ENCODE measurements at regions not wholly inside any gene's neighbourhood (a gene's known extent, or its start where the extent isn't known, plus 50 kb on each side); places are given as distances from the start of the nearest gene placed in this dataset.

DNA sequence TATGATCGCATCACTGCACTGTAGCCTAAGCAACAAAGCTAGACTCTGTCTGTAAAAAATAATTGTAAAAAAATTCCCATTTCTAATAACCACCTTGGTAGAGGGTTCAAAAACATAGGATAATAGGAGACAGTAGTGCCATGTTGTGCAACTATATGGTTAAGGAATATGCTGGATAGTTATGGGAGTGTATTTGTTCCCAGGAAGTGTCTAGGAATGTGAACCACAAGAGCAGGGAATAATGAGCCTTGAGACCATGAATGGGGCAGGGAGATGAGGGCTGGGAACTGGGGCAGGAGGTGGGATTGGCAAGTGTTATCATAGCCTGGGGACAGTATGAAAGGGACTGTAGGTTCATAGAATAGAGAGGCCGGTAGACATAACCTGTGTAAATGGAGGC, 50.4 kb downstream of the RUSC2 start:
- Mint-ChIP-seq H3K27ac (no peak overlapping the region), H3K27me3 (ENCODE audit: low read depth in 2 of 2) (peaks cover 0 to 6% of the 10 kb centered on the region in 2 donors), H3K9me3 (no peaks in the 10 kb centered on the region), H3K36me3 (no peaks in the 10 kb centered on the region), H3K4me1 (no peaks in the 10 kb centered on the region), H3K4me3 (no peak overlapping the region)
- WGBS (ENCODE audit: insufficient coverage): 89% methylated on average over 1 of the region's 2 CpGs
- Histone ChIP-seq H3K27ac (ENCODE audit: low read length) (no peak overlapping the region), H3K4me3 (ENCODE audit: low read length) (no peak overlapping the region), H3K4me1 (ENCODE audit: control insufficient read depth, insufficient read depth, low read length) (peaks cover 4% of the 10 kb centered on the region), H3K27me3 (ENCODE audit: control insufficient read depth, insufficient read depth, low read length) (no peaks in the 10 kb centered on the region), H3K9me3 (ENCODE audit: control insufficient read depth, insufficient read depth, low read length) (no peaks in the 10 kb centered on the region), H3K36me3 (ENCODE audit: control insufficient read depth, insufficient read depth, low read length) (no peaks in the 10 kb centered on the region)
- ATAC-seq: no peak
- no peak for DNase-seq
- intact Hi-C loops (cut with micrococcal nuclease): no loop called here
- TF ChIP-seq, protein P1, sequence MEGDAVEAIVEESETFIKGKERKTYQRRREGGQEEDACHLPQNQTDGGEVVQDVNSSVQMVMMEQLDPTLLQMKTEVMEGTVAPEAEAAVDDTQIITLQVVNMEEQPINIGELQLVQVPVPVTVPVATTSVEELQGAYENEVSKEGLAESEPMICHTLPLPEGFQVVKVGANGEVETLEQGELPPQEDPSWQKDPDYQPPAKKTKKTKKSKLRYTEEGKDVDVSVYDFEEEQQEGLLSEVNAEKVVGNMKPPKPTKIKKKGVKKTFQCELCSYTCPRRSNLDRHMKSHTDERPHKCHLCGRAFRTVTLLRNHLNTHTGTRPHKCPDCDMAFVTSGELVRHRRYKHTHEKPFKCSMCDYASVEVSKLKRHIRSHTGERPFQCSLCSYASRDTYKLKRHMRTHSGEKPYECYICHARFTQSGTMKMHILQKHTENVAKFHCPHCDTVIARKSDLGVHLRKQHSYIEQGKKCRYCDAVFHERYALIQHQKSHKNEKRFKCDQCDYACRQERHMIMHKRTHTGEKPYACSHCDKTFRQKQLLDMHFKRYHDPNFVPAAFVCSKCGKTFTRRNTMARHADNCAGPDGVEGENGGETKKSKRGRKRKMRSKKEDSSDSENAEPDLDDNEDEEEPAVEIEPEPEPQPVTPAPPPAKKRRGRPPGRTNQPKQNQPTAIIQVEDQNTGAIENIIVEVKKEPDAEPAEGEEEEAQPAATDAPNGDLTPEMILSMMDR (IDR thresholded peaks at IDR 0.05): no peak

DNA sequence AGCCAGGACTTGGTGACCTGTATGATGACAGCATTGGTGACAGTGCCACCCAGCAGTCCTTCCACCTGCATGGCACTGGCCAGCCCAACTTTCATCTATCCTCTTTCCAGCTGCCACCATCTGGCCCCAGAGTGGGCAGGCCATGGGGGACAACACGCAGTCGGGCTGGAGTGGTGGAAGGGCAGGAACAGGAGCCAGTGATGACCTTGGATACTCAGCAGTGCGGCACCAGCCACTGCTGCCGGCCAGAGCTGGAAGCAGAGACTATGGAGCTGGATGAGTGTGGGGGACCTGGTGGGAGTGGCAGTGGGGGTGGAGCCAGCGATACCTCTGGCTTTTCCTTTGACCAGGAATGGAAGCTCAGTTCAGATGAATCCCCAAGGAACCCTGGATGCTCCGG, 56.9 kb downstream of the RUSC2 start:
- Mint-ChIP-seq H3K4me1 (no peaks in the 10 kb centered on the region), H3K27me3 (ENCODE audit: low read depth in 2 of 2) (peaks cover 0 to 3% of the 10 kb centered on the region in 2 donors), H3K4me3 (no peak overlapping the region), H3K36me3 (no peaks in the 10 kb centered on the region), H3K27ac (no peak overlapping the region), H3K9me3 (no peaks in the 10 kb centered on the region)
- Histone ChIP-seq H3K27me3 (ENCODE audit: control insufficient read depth, insufficient read depth, low read length) (no peaks in the 10 kb centered on the region), H3K4me3 (ENCODE audit: low read length) (no peak overlapping the region), H3K36me3 (ENCODE audit: control insufficient read depth, insufficient read depth, low read length) (no peaks in the 10 kb centered on the region), H3K4me1 (ENCODE audit: control insufficient read depth, insufficient read depth, low read length) (no peaks in the 10 kb centered on the region), H3K9me3 (ENCODE audit: control insufficient read depth, insufficient read depth, low read length) (no peaks in the 10 kb centered on the region), H3K27ac (ENCODE audit: low read length) (no peak overlapping the region)
- TF ChIP-seq, protein P1 (IDR thresholded peaks at IDR 0.05): no peak
- DNase-seq (no peak), ATAC-seq (no peak)
- intact Hi-C loops (cut with micrococcal nuclease): no loop called here
- WGBS (ENCODE audit: insufficient coverage): 92% methylated on average over 6 of the region's 6 CpGs

DNA sequence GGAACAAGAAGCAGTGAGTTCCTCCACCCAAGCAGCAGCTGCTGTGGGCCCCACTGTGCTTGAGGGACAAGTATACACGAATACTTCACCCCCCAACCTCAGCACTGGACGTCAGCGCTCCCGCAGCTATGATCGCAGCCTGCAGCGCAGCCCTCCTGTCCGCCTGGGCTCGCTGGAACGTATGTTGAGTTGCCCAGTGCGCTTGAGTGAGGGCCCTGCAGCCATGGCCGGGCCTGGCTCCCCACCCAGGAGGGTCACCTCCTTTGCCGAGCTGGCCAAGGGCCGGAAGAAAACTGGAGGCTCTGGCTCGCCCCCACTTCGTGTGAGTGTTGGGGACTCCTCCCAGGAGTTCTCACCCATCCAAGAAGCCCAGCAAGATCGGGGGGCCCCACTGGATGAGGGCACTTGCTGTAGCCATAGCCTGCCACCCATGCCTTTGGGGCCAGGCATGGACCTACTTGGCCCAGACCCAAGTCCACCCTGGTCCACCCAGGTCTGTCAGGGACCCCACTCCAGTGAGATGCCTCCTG, 57.1 kb upstream of the TESK1 start:
- Mint-ChIP-seq H3K27me3 (ENCODE audit: low read depth in 2 of 2) (peaks cover 0 to 3% of the 10 kb centered on the region in 2 donors), H3K9me3 (no peaks in the 10 kb centered on the region), H3K27ac (no peak overlapping the region), H3K36me3 (no peaks in the 10 kb centered on the region), H3K4me1 (no peaks in the 10 kb centered on the region), H3K4me3 (no peak overlapping the region)
- no peak overlapping the region for H3K27ac ChIP-seq (ENCODE audit: low read length)
- H3K27me3 ChIP-seq (ENCODE audit: control insufficient read depth, insufficient read depth, low read length): no peaks in the 10 kb centered on the region
- TF ChIP-seq, protein P1 (IDR thresholded peaks at IDR 0.05): no peak
- intact Hi-C loops (cut with micrococcal nuclease): no loop called here
- H3K36me3 ChIP-seq (ENCODE audit: control insufficient read depth, insufficient read depth, low read length): no peaks in the 10 kb centered on the region
- DNase-seq (no peak), ATAC-seq (no peak)
- H3K9me3 ChIP-seq (ENCODE audit: control insufficient read depth, insufficient read depth, low read length): no peaks in the 10 kb centered on the region
- H3K4me1 ChIP-seq (ENCODE audit: control insufficient read depth, insufficient read depth, low read length): no peaks in the 10 kb centered on the region
- no peak overlapping the region for H3K4me3 ChIP-seq (ENCODE audit: low read length)
- 94% methylated on average over 16 of the region's 16 CpGs for WGBS (ENCODE audit: insufficient coverage)

DNA sequence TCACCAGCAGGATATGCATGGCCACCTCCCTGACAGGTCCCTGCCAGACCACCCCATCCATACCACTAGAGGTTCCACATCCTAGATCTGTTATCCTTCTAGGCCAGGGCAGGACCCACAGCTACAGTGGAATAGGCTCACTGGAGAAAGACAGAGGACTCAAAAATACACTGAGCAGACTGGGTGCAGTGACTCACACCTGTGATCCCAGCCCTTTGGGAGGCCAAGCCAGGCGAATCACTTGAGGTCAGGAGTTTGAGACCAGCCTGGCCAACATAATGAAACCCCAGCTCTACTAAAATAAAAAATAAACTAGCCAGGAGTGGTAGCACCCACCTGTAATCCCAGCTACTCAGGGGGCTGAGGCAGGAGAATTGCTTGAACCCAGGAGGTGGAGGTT, 56.5 kb upstream of the TESK1 start:
- 75% methylated on average over 1 of the region's 1 CpG for WGBS (ENCODE audit: insufficient coverage)
- Histone ChIP-seq H3K36me3 (ENCODE audit: control insufficient read depth, insufficient read depth, low read length) (no peaks in the 10 kb centered on the region), H3K27ac (ENCODE audit: low read length) (no peak overlapping the region), H3K4me3 (ENCODE audit: low read length) (no peak overlapping the region), H3K27me3 (ENCODE audit: control insufficient read depth, insufficient read depth, low read length) (no peaks in the 10 kb centered on the region), H3K4me1 (ENCODE audit: control insufficient read depth, insufficient read depth, low read length) (no peaks in the 10 kb centered on the region), H3K9me3 (ENCODE audit: control insufficient read depth, insufficient read depth, low read length) (no peaks in the 10 kb centered on the region)
- Mint-ChIP-seq H3K4me1 (no peaks in the 10 kb centered on the region), H3K27me3 (ENCODE audit: low read depth in 2 of 2) (peaks cover 0 to 3% of the 10 kb centered on the region in 2 donors), H3K4me3 (no peak overlapping the region), H3K36me3 (no peaks in the 10 kb centered on the region), H3K27ac (no peak overlapping the region), H3K9me3 (no peaks in the 10 kb centered on the region)
- TF ChIP-seq, protein P1 (IDR thresholded peaks at IDR 0.05): no peak
- DNase-seq (no peak), ATAC-seq (no peak)
- intact Hi-C loops (cut with micrococcal nuclease): no loop called here

Data from natural killer cell (primary cell).